B cell (primary cell): ENCODE measurements at regions not wholly inside any gene's neighbourhood (a gene's known extent, or its start where the extent isn't known, plus 50 kb on each side); places are given as distances from the start of the nearest gene placed in this dataset.

Experiments
- EZH2 ChIP-seq: IDR thresholded peaks from 2 replicates; pipeline ENCODE4 v1.6.1; 2012; ENCODE audit warnings: borderline replicate concordance, low read depth, mild to moderate bottlenecking, moderate library complexity, low read length; ENCODE audit not compliant: insufficient read depth, poor library complexity, severe bottlenecking
- TF ChIP-seq, protein P1 (sequence below): fragments of 200-600 bp; IDR thresholded peaks from one replicate; pipeline ENCODE4 v1.8.0; 2022; ENCODE audit warnings: antibody characterized with exemption, mild to moderate bottlenecking

GRCh38 chr12:28699029-28699428 lies 450.0 kb upstream of the FAR2 start:
- TF ChIP-seq, protein P1, sequence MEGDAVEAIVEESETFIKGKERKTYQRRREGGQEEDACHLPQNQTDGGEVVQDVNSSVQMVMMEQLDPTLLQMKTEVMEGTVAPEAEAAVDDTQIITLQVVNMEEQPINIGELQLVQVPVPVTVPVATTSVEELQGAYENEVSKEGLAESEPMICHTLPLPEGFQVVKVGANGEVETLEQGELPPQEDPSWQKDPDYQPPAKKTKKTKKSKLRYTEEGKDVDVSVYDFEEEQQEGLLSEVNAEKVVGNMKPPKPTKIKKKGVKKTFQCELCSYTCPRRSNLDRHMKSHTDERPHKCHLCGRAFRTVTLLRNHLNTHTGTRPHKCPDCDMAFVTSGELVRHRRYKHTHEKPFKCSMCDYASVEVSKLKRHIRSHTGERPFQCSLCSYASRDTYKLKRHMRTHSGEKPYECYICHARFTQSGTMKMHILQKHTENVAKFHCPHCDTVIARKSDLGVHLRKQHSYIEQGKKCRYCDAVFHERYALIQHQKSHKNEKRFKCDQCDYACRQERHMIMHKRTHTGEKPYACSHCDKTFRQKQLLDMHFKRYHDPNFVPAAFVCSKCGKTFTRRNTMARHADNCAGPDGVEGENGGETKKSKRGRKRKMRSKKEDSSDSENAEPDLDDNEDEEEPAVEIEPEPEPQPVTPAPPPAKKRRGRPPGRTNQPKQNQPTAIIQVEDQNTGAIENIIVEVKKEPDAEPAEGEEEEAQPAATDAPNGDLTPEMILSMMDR: no peak
- TF ChIP-seq EZH2: no peak
